GM23338 (cell line): ENCODE measurements at regions not wholly inside any gene's neighbourhood (a gene's known extent, or its start where the extent isn't known, plus 50 kb on each side); places are given as distances from the start of the nearest gene placed in this dataset.

Experiments
- ATAC-seq: fragments of 200-7000 bp; cut with Tn5 transposase; 3 replicates; pipeline ENCODE4 v1.9.1; 2020
- DNase-seq: peaks from one replicate; pipeline ENCODE4 v3.0.0-alpha.2; 2015; ENCODE audit warnings: low spot score
- H2AFZ ChIP-seq: fragments of 200-600 bp; sonication (generic); 2 replicates; pipeline ENCODE4 v1.8.0; 2016; ENCODE audit warnings: antibody characterized with exemption, mild to moderate bottlenecking, moderate library complexity
- H3F3A ChIP-seq: fragments of 200-600 bp; sonication (generic); replicated peaks from 2 replicates; pipeline ENCODE4 v1.8.0; 2017; ENCODE audit warnings: antibody characterized with exemption, mixed run types, low read depth
- H3K27ac ChIP-seq: fragments of 200-600 bp; sonication (generic); 2 replicates; pipeline ENCODE4 v1.6.1; 2016; ENCODE audit warnings: low read depth
- H3K27me3 ChIP-seq: fragments of 200-600 bp; sonication (generic); 2 replicates; pipeline ENCODE4 v1.8.0; 2016; ENCODE audit warnings: mild to moderate bottlenecking, mixed run types, moderate library complexity; ENCODE audit not compliant: insufficient read depth
- H3K36me3 ChIP-seq: fragments of 200-600 bp; sonication (generic); 2 replicates; pipeline ENCODE4 v1.8.0; 2016; ENCODE audit warnings: mild to moderate bottlenecking; ENCODE audit not compliant: insufficient read depth
- H3K4me1 ChIP-seq: fragments of 200-600 bp; sonication (generic); 2 replicates; pipeline ENCODE4 v1.8.0; 2016; ENCODE audit warnings: mild to moderate bottlenecking, moderate library complexity; ENCODE audit not compliant: insufficient read depth
- H3K4me2 ChIP-seq: fragments of 200-600 bp; sonication (generic); 2 replicates; pipeline ENCODE4 v1.7.1; 2017; ENCODE audit warnings: mixed run types
- H3K4me3 ChIP-seq: fragments of 200-600 bp; sonication (generic); 2 replicates; pipeline ENCODE4 v1.6.1; 2016; ENCODE audit warnings: mixed run types
- H3K79me2 ChIP-seq: fragments of 200-600 bp; sonication (generic); replicated peaks from 2 replicates; pipeline ENCODE4 v1.8.0; 2017; ENCODE audit warnings: mild to moderate bottlenecking; ENCODE audit not compliant: insufficient read depth
- H3K9me2 ChIP-seq: fragments of 200-600 bp; sonication (generic); 2 replicates; pipeline ENCODE4 v1.8.0; 2017; ENCODE audit not compliant: insufficient read depth
- H4K20me1 ChIP-seq: fragments of 200-600 bp; sonication (generic); replicated peaks from 2 replicates; pipeline ENCODE4 v1.8.0; 2017; ENCODE audit warnings: mild to moderate bottlenecking; ENCODE audit not compliant: insufficient read depth
- H3K27ac Mint-ChIP-seq: 2 replicates; pipeline ENCODE4 v1.8.0; 2020; ENCODE audit warnings: inconsistent platforms, mild to moderate bottlenecking, moderate library complexity, mixed read lengths
- H3K27me3 Mint-ChIP-seq: 3 replicates; pipeline ENCODE4 v1.8.0; 2022; ENCODE audit warnings: low read depth, mild to moderate bottlenecking, moderate library complexity, mixed read lengths, inconsistent platforms; ENCODE audit not compliant: insufficient read depth, poor library complexity
- H3K36me3 Mint-ChIP-seq: 3 replicates; pipeline ENCODE4 v1.8.0; 2021; ENCODE audit warnings: low read depth, mild to moderate bottlenecking, inconsistent platforms, moderate library complexity, mixed read lengths
- H3K4me1 Mint-ChIP-seq: 3 replicates; pipeline ENCODE4 v1.8.0; 2020; ENCODE audit warnings: mild to moderate bottlenecking, inconsistent platforms, mixed read lengths
- H3K4me3 Mint-ChIP-seq: 3 replicates; pipeline ENCODE4 v1.8.0; 2021; ENCODE audit warnings: moderate library complexity, mild to moderate bottlenecking, inconsistent platforms, mixed read lengths
- H3K9me3 Mint-ChIP-seq: 3 replicates; pipeline ENCODE4 v1.8.0; 2020; ENCODE audit warnings: moderate library complexity, mild to moderate bottlenecking, inconsistent platforms, mixed read lengths
- EZH2 ChIP-seq: fragments of 200-600 bp; sonication (generic); IDR thresholded peaks from one replicate; pipeline ENCODE4 v1.8.0; 2017; ENCODE audit warnings: antibody characterized with exemption, mild to moderate bottlenecking, low read depth; ENCODE audit not compliant: unreplicated experiment
- EZH2phosphoT487 ChIP-seq: fragments of 200-600 bp; sonication (generic); IDR thresholded peaks from one replicate; pipeline ENCODE4 v1.8.1; 2018; ENCODE audit warnings: antibody characterized with exemption; ENCODE audit not compliant: unreplicated experiment
- JUNB ChIP-seq: IDR thresholded peaks from one replicate; pipeline ENCODE4 v1.6.1; 2016; ENCODE audit warnings: antibody characterized with exemption; ENCODE audit not compliant: unreplicated experiment
- NANOG ChIP-seq: IDR thresholded peaks from 2 replicates; pipeline ENCODE4 v1.6.1; 2016; ENCODE audit warnings: antibody characterized with exemption, borderline replicate concordance
- POLR2AphosphoS5 ChIP-seq: IDR thresholded peaks from 2 replicates; pipeline ENCODE4 v1.6.1; 2016; ENCODE audit warnings: antibody characterized with exemption, low read depth
- STAT1 ChIP-seq: IDR thresholded peaks from one replicate; pipeline ENCODE4 v1.6.1; 2016; ENCODE audit warnings: antibody characterized with exemption; ENCODE audit not compliant: unreplicated experiment
- ZNF114 ChIP-seq: fragments of 250-450 bp; sonication (Bioruptor Pico); IDR thresholded peaks from 2 replicates; pipeline ENCODE4 v1.5.0; 2020; ENCODE audit warnings: mild to moderate bottlenecking, moderate library complexity
- ZNF331 ChIP-seq: fragments of 250-450 bp; sonication (Bioruptor Pico); IDR thresholded peaks from 2 replicates; pipeline ENCODE4 v1.5.0; 2020; ENCODE audit warnings: low read depth, mild to moderate bottlenecking, moderate library complexity
- TF ChIP-seq, protein P1 (sequence below), 2 experiments: fragments of 200-600 bp in 1 of 2; sonication (generic) in 1 of 2; conservative IDR thresholded peaks; 2 replicates each; pipeline versions ENCODE4 v1.5.1 to v1.6.1; 2016 to 2017; ENCODE audit warnings: antibody characterized with exemption in 2 of 2, low read depth in 2 of 2, mild to moderate bottlenecking in 2 of 2, moderate library complexity in 1 of 2
- TF ChIP-seq, protein P2 (sequence below): IDR thresholded peaks from one replicate; pipeline ENCODE4 v1.6.1; 2018; ENCODE audit warnings: antibody characterized with exemption; ENCODE audit not compliant: unreplicated experiment
- TF ChIP-seq, protein P3 (sequence below): IDR thresholded peaks from 2 replicates; pipeline ENCODE4 v1.6.1; 2016; ENCODE audit warnings: antibody characterized with exemption
- TF ChIP-seq, protein P4 (sequence below): fragments of 250-450 bp; sonication (Bioruptor Pico); IDR thresholded peaks from 2 replicates; pipeline ENCODE4 v1.5.0; 2020; ENCODE audit warnings: mild to moderate bottlenecking, moderate library complexity

DNA sequence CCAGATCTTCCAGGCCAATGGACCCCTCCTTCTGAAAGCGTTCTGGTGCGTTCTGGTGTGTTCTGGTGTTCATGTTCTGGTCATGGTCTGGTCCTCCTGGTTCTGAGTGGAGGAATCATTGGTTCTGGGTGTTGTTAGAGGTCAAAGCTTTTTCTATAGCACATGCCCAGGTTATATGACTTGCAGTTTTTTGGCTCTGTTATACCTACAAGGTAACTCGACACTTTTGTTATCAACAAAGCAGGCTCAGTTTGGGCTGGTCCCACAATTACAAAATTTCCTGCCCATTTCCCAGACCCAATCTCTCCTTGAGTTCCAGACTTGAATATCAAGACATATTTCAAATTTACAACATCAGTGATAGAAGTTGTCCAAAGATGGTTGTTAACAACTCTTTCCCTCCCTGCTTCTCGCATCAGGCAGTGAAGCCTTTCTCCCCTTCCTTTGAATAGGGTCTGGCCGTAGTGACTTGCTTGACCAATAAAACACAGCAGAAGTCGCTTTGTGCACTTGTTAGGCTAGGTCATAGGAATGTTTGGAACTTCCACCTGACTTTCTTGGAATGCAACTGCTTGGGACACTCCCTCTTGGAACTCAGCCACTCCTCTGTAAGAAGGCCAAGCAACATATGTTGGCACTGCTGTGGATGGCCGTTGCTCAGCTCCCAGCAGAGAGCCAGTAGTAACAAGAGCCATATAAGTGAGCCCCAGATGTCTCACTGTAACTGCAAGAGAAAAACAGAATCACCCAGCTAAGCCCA, 83.1 kb upstream of the STEAP1B start (continued):
- no peak for TF ChIP-seq ZNF114 (CRISPR knock-in tag)
- TF ChIP-seq ZNF331 (CRISPR knock-in tag) = no peak
- TF ChIP-seq EZH2phosphoT487 = no peak

DNA sequence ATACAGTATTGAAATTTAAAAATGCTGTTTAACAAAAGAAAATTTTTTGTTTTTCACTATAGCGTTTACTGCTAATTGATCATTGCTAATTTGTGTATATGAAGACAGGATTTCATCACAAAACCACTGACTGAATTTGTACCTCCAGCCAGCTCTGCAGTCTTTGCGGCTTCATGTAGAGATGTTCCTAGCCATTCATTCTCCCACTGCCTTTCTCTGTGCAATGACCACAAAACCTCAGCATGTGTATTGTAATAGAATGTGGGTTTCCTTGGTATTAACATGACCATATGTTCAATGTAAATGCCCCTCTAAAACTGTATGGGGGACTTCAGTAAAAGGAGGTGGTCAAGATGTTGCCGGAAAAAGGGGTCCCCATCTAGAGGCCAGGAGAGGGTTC, 81.1 kb upstream of the STEAP1B start:
- H3K27ac ChIP-seq = no peak overlapping the region
- H3K4me3 ChIP-seq = no peak overlapping the region
- H3K4me1 Mint-ChIP-seq = peaks cover 16% of the 10 kb centered on the region
- H3K9me3 Mint-ChIP-seq = no peaks in the 10 kb centered on the region; the same call in 2 of the 3 replicates
- H3K4me1 ChIP-seq = peaks cover 4% of the 10 kb centered on the region; the same call in 1 of the 2 replicates
- H2AFZ ChIP-seq = no peak overlapping the region
- DNase-seq = no peak
- no peaks in the 10 kb centered on the region for H4K20me1 ChIP-seq
- peaks cover 12% of the 10 kb centered on the region for H3K9me2 ChIP-seq
- no peak overlapping the region for H3K4me2 ChIP-seq
- no peaks in the 10 kb centered on the region for H3K36me3 Mint-ChIP-seq
- H3K27me3 Mint-ChIP-seq = peaks cover 4% of the 10 kb centered on the region
- no peaks in the 10 kb centered on the region for H3K79me2 ChIP-seq
- H3K27me3 ChIP-seq = no peaks in the 10 kb centered on the region
- no peak for ATAC-seq
- no peaks in the 10 kb centered on the region for H3K36me3 ChIP-seq
- H3F3A ChIP-seq = no peaks in the 10 kb centered on the region
- H3K4me3 Mint-ChIP-seq = no peak overlapping the region
- H3K27ac Mint-ChIP-seq = no peak overlapping the region
- TF ChIP-seq, protein P1, sequence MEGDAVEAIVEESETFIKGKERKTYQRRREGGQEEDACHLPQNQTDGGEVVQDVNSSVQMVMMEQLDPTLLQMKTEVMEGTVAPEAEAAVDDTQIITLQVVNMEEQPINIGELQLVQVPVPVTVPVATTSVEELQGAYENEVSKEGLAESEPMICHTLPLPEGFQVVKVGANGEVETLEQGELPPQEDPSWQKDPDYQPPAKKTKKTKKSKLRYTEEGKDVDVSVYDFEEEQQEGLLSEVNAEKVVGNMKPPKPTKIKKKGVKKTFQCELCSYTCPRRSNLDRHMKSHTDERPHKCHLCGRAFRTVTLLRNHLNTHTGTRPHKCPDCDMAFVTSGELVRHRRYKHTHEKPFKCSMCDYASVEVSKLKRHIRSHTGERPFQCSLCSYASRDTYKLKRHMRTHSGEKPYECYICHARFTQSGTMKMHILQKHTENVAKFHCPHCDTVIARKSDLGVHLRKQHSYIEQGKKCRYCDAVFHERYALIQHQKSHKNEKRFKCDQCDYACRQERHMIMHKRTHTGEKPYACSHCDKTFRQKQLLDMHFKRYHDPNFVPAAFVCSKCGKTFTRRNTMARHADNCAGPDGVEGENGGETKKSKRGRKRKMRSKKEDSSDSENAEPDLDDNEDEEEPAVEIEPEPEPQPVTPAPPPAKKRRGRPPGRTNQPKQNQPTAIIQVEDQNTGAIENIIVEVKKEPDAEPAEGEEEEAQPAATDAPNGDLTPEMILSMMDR (conservative IDR thresholded peaks at IDR 0.05; ENCODE audit: low read depth in 2 of 2) = no peak
- no peak for TF ChIP-seq EZH2phosphoT487
- no peak for TF ChIP-seq ZNF331 (CRISPR knock-in tag)
- TF ChIP-seq, protein P2, sequence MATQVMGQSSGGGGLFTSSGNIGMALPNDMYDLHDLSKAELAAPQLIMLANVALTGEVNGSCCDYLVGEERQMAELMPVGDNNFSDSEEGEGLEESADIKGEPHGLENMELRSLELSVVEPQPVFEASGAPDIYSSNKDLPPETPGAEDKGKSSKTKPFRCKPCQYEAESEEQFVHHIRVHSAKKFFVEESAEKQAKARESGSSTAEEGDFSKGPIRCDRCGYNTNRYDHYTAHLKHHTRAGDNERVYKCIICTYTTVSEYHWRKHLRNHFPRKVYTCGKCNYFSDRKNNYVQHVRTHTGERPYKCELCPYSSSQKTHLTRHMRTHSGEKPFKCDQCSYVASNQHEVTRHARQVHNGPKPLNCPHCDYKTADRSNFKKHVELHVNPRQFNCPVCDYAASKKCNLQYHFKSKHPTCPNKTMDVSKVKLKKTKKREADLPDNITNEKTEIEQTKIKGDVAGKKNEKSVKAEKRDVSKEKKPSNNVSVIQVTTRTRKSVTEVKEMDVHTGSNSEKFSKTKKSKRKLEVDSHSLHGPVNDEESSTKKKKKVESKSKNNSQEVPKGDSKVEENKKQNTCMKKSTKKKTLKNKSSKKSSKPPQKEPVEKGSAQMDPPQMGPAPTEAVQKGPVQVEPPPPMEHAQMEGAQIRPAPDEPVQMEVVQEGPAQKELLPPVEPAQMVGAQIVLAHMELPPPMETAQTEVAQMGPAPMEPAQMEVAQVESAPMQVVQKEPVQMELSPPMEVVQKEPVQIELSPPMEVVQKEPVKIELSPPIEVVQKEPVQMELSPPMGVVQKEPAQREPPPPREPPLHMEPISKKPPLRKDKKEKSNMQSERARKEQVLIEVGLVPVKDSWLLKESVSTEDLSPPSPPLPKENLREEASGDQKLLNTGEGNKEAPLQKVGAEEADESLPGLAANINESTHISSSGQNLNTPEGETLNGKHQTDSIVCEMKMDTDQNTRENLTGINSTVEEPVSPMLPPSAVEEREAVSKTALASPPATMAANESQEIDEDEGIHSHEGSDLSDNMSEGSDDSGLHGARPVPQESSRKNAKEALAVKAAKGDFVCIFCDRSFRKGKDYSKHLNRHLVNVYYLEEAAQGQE = no peak
- TF ChIP-seq ZNF114 (CRISPR knock-in tag) = no peak
- TF ChIP-seq STAT1 = no peak
- TF ChIP-seq JUNB = no peak
- TF ChIP-seq, protein P3, sequence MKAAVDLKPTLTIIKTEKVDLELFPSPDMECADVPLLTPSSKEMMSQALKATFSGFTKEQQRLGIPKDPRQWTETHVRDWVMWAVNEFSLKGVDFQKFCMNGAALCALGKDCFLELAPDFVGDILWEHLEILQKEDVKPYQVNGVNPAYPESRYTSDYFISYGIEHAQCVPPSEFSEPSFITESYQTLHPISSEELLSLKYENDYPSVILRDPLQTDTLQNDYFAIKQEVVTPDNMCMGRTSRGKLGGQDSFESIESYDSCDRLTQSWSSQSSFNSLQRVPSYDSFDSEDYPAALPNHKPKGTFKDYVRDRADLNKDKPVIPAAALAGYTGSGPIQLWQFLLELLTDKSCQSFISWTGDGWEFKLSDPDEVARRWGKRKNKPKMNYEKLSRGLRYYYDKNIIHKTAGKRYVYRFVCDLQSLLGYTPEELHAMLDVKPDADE = no peak
- TF ChIP-seq, protein P4, sequence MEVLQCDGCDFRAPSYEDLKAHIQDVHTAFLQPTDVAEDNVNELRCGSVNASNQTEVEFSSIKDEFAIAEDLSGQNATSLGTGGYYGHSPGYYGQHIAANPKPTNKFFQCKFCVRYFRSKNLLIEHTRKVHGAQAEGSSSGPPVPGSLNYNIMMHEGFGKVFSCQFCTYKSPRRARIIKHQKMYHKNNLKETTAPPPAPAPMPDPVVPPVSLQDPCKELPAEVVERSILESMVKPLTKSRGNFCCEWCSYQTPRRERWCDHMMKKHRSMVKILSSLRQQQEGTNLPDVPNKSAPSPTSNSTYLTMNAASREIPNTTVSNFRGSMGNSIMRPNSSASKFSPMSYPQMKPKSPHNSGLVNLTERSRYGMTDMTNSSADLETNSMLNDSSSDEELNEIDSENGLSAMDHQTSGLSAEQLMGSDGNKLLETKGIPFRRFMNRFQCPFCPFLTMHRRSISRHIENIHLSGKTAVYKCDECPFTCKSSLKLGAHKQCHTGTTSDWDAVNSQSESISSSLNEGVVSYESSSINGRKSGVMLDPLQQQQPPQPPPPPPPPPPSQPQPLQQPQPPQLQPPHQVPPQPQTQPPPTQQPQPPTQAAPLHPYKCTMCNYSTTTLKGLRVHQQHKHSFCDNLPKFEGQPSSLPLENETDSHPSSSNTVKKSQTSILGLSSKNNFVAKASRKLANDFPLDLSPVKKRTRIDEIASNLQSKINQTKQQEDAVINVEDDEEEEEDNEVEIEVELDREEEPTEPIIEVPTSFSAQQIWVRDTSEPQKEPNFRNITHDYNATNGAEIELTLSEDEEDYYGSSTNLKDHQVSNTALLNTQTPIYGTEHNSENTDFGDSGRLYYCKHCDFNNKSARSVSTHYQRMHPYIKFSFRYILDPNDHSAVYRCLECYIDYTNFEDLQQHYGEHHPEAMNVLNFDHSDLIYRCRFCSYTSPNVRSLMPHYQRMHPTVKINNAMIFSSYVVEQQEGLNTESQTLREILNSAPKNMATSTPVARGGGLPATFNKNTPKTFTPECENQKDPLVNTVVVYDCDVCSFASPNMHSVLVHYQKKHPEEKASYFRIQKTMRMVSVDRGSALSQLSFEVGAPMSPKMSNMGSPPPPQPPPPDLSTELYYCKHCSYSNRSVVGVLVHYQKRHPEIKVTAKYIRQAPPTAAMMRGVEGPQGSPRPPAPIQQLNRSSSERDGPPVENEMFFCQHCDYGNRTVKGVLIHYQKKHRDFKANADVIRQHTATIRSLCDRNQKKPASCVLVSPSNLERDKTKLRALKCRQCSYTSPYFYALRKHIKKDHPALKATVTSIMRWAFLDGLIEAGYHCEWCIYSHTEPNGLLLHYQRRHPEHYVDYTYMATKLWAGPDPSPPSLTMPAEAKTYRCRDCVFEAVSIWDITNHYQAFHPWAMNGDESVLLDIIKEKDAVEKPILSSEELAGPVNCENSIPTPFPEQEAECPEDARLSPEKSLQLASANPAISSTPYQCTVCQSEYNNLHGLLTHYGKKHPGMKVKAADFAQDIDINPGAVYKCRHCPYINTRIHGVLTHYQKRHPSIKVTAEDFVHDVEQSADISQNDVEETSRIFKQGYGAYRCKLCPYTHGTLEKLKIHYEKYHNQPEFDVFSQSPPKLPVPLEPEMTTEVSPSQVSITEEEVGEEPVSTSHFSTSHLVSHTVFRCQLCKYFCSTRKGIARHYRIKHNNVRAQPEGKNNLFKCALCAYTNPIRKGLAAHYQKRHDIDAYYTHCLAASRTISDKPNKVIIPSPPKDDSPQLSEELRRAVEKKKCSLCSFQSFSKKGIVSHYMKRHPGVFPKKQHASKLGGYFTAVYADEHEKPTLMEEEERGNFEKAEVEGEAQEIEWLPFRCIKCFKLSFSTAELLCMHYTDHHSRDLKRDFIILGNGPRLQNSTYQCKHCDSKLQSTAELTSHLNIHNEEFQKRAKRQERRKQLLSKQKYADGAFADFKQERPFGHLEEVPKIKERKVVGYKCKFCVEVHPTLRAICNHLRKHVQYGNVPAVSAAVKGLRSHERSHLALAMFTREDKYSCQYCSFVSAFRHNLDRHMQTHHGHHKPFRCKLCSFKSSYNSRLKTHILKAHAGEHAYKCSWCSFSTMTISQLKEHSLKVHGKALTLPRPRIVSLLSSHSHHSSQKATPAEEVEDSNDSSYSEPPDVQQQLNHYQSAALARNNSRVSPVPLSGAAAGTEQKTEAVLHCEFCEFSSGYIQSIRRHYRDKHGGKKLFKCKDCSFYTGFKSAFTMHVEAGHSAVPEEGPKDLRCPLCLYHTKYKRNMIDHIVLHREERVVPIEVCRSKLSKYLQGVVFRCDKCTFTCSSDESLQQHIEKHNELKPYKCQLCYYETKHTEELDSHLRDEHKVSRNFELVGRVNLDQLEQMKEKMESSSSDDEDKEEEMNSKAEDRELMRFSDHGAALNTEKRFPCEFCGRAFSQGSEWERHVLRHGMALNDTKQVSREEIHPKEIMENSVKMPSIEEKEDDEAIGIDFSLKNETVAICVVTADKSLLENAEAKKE = no peak
- no peak for TF ChIP-seq POLR2AphosphoS5
- no peak for TF ChIP-seq NANOG
- no peak for TF ChIP-seq EZH2
